ENCODE measurements at regions not wholly inside any gene's neighbourhood (a gene's known extent, or its start where the extent isn't known, plus 50 kb on each side); places are given as distances from the start of the nearest gene placed in this dataset.

- Histone ChIP-seq H3K27ac (ENCODE audit: low read depth, low read length) (no peak overlapping the region), H3K4me3 (ENCODE audit: low read length) (no peak overlapping the region), H4K20me1 (ENCODE audit: control insufficient read depth, insufficient read depth, low read depth, low read length) (no peaks in the 10 kb centered on the region), H3K4me1 (ENCODE audit: control insufficient read depth, low read length) (peaks cover 25% of the 10 kb centered on the region), H3K79me2 (ENCODE audit: control insufficient read depth, low read length) (no peaks in the 10 kb centered on the region), H3K27me3 (ENCODE audit: control insufficient read depth, low read length) (no peaks in the 10 kb centered on the region), H3F3A (ENCODE audit: control insufficient read depth, insufficient read depth) (no peaks in the 10 kb centered on the region), H3K4me2 (ENCODE audit: low read length) (no peak overlapping the region), H3K36me3 (ENCODE audit: control insufficient read depth, low read length) (no peaks in the 10 kb centered on the region), H3K9me3 (ENCODE audit: control insufficient read depth, insufficient read depth, low read length) (no peaks in the 10 kb centered on the region), H3K9me2 (replicated peaks; ENCODE audit: control insufficient read depth, low read length) (no peaks in the 10 kb centered on the region)
- TF ChIP-seq EZH2phosphoT487 (IDR thresholded peaks at IDR 0.05; ENCODE audit: borderline replicate concordance, low read length) (no peak), CTCF (IDR thresholded peaks at IDR 0.05; ENCODE audit: low read depth, low read length, poor library complexity, severe bottlenecking) (no peak)
Observed at GRCh38 chr21:38996355-38996754, 186.9 kb downstream of the PSMG1 start.

- Histone ChIP-seq H3K27ac (ENCODE audit: low read depth, low read length) (no peak overlapping the region), H3K36me3 (ENCODE audit: control insufficient read depth, low read length) (no peaks in the 10 kb centered on the region), H3K4me1 (ENCODE audit: control insufficient read depth, low read length) (peaks cover 21% of the 10 kb centered on the region), H3K27me3 (ENCODE audit: control insufficient read depth, low read length) (no peaks in the 10 kb centered on the region; the same call in 1 of the 2 replicates), H3K9me3 (ENCODE audit: control insufficient read depth, insufficient read depth, low read length) (no peaks in the 10 kb centered on the region), H3K9me2 (replicated peaks; ENCODE audit: control insufficient read depth, low read length) (no peaks in the 10 kb centered on the region), H3K4me3 (ENCODE audit: low read length) (no peak overlapping the region), H3K4me2 (ENCODE audit: low read length) (no peak overlapping the region), H3F3A (ENCODE audit: control insufficient read depth, insufficient read depth) (no peaks in the 10 kb centered on the region), H3K79me2 (ENCODE audit: control insufficient read depth, low read length) (no peaks in the 10 kb centered on the region), H4K20me1 (ENCODE audit: control insufficient read depth, insufficient read depth, low read depth, low read length) (no peaks in the 10 kb centered on the region)
- TF ChIP-seq CTCF (IDR thresholded peaks at IDR 0.05; ENCODE audit: low read depth, low read length, poor library complexity, severe bottlenecking) (no peak), EZH2phosphoT487 (IDR thresholded peaks at IDR 0.05; ENCODE audit: borderline replicate concordance, low read length) (no peak)
Observed at GRCh38 chr21:38995731-38996130, 187.5 kb downstream of the PSMG1 start.

GRCh38 chr21:38995071-38995669 is 188.1 kb downstream of the PSMG1 start:
- H4K20me1 ChIP-seq (ENCODE audit: control insufficient read depth, insufficient read depth, low read depth, low read length) = no peaks in the 10 kb centered on the region
- no peak overlapping the region for H3K27ac ChIP-seq (ENCODE audit: low read depth, low read length)
- no peaks in the 10 kb centered on the region for H3K79me2 ChIP-seq (ENCODE audit: control insufficient read depth, low read length)
- no peak overlapping the region for H3K4me3 ChIP-seq (ENCODE audit: low read length)
- TF ChIP-seq EZH2phosphoT487 (IDR thresholded peaks at IDR 0.05; ENCODE audit: borderline replicate concordance, low read length) (no peak), CTCF (IDR thresholded peaks at IDR 0.05; ENCODE audit: low read depth, low read length, poor library complexity, severe bottlenecking) (no peak)
- H3K9me3 ChIP-seq (ENCODE audit: control insufficient read depth, insufficient read depth, low read length) = no peaks in the 10 kb centered on the region
- no peaks in the 10 kb centered on the region for H3K36me3 ChIP-seq (ENCODE audit: control insufficient read depth, low read length)
- no peaks in the 10 kb centered on the region for H3K9me2 ChIP-seq (replicated peaks; ENCODE audit: control insufficient read depth, low read length)
- H3K27me3 ChIP-seq (ENCODE audit: control insufficient read depth, low read length) = peaks cover 4% of the 10 kb centered on the region; the same call in 1 of the 2 replicates
- H3K4me2 ChIP-seq (ENCODE audit: low read length) = no peak overlapping the region
- H3F3A ChIP-seq (ENCODE audit: control insufficient read depth, insufficient read depth) = no peaks in the 10 kb centered on the region
- peaks cover 17% of the 10 kb centered on the region for H3K4me1 ChIP-seq (ENCODE audit: control insufficient read depth, low read length)
